H1 (cell line): ENCODE measurements at regions not wholly inside any gene's neighbourhood (a gene's known extent, or its start where the extent isn't known, plus 50 kb on each side); places are given as distances from the start of the nearest gene placed in this dataset.

ENCODE experiments used
- CTCF ChIA-PET: fragments of 300-600 bp; sonication (Branson Sonifier 250); formaldehyde crosslinking; loops from one replicate; lab custom pipeline; 2021; ENCODE audit not compliant: partially characterized antibody; lab: Charles Lee
- POLR2A ChIA-PET: fragments of 300-600 bp; sonication (Branson Sonifier 250); formaldehyde crosslinking; loops from one replicate; lab custom pipeline; 2021; ENCODE audit warnings: inconsistent platforms; ENCODE audit not compliant: partially characterized antibody; lab: Charles Lee
- DNase-seq, 2 experiments: peaks; one replicate each; pipeline versions ENCODE4 v3.0.0 to v3.0.0-alpha.2; 2010 to 2022; ENCODE audit warnings: low spot score in 2 of 2, low read depth in 1 of 2, mixed read lengths in 1 of 2
- FAIRE-seq: peaks from 2 replicates; lab custom pipeline; 2011; peaks lifted over from hg19 to GRCh38; lab: Jason Lieb, UNC
- H2AFZ ChIP-seq: 2 replicates; pipeline ENCODE4 v1.8.1; 2012; ENCODE audit warnings: low read length, inconsistent platforms
- H2AK5ac ChIP-seq: 2 replicates; pipeline ENCODE4 v1.6.1; 2013; ENCODE audit warnings: low read depth, low read length
- H2BK120ac ChIP-seq: replicated peaks from 2 replicates; pipeline ENCODE3; 2013; ENCODE audit warnings: low read depth, low read length, inconsistent platforms
- H2BK12ac ChIP-seq: 2 replicates; pipeline ENCODE4 v1.6.1; 2013; ENCODE audit warnings: low read depth, low read length
- H2BK15ac ChIP-seq: 2 replicates; pipeline ENCODE4 v1.6.1; 2013; ENCODE audit warnings: low read length
- H2BK20ac ChIP-seq: 2 replicates; pipeline ENCODE4 v1.6.1; 2013; ENCODE audit warnings: low read length
- H2BK5ac ChIP-seq: 2 replicates; pipeline ENCODE4 v1.6.1; 2013; ENCODE audit warnings: low read depth, low read length
- H3K14ac ChIP-seq: 2 replicates; pipeline ENCODE4 v1.6.1; 2013; ENCODE audit warnings: inconsistent platforms; ENCODE audit not compliant: insufficient read length
- H3K18ac ChIP-seq: 2 replicates; pipeline ENCODE4 v1.6.1; 2013; ENCODE audit warnings: low read length; ENCODE audit errors: extremely low read depth
- H3K23ac ChIP-seq: 2 replicates; pipeline ENCODE4 v1.6.1; 2013; ENCODE audit warnings: inconsistent platforms; ENCODE audit not compliant: insufficient read length
- H3K23me2 ChIP-seq: 2 replicates; pipeline ENCODE4 v1.6.1; 2013; ENCODE audit warnings: low read depth, low read length
- H3K27ac ChIP-seq: 2 replicates; pipeline ENCODE4 v1.6.1; 2011; ENCODE audit warnings: low read depth, low read length, inconsistent platforms
- H3K27me3 ChIP-seq, 4 experiments: replicated peaks in 1 of 4; 1 replicate in 1 of 4; 2 replicates in 3 of 4; pipeline versions ENCODE4 v1.6.1 to v1.8.1; 2011 to 2013; ENCODE audit warnings: low read length in 3 of 4, mild to moderate bottlenecking in 3 of 4, inconsistent platforms in 2 of 4, mixed read lengths in 2 of 4, moderate library complexity in 1 of 4; ENCODE audit not compliant: control insufficient read depth in 3 of 4, insufficient read depth in 3 of 4; ENCODE audit errors: extremely low read depth in 1 of 4
- H3K36me3 ChIP-seq, 4 experiments: 2 replicates each; pipeline versions ENCODE4 v1.6.1 to v1.8.1; 2011 to 2013; ENCODE audit warnings: mild to moderate bottlenecking in 4 of 4, low read length in 3 of 4, moderate library complexity in 2 of 4, control low read depth in 1 of 4, inconsistent platforms in 1 of 4; ENCODE audit not compliant: insufficient read depth in 4 of 4, control insufficient read depth in 2 of 4
- H3K4ac ChIP-seq: replicated peaks from 2 replicates; pipeline ENCODE3; 2013; ENCODE audit warnings: low read length, low read depth, mixed read lengths, inconsistent platforms; ENCODE audit not compliant: insufficient read length
- H3K4me1 ChIP-seq, 4 experiments: replicated peaks in 1 of 4; 1 replicate in 1 of 4; 2 replicates in 3 of 4; pipeline versions ENCODE4 v1.6.1 to v1.8.1; 2011 to 2013; ENCODE audit warnings: low read length in 3 of 4, inconsistent platforms in 2 of 4, mixed read lengths in 1 of 4; ENCODE audit not compliant: insufficient read depth in 4 of 4, control insufficient read depth in 3 of 4
- H3K4me2 ChIP-seq, 2 experiments: 2 replicates each; pipeline versions ENCODE4 v1.6.1 to v1.8.1; 2011 to 2013; ENCODE audit warnings: low read depth in 2 of 2, low read length in 2 of 2, control low read depth in 1 of 2, inconsistent platforms in 1 of 2, mild to moderate bottlenecking in 1 of 2; ENCODE audit not compliant: insufficient read depth in 1 of 2
- H3K4me3 ChIP-seq, 4 experiments: fragments of 200-600, 300-600 bp in 1 of 4; sonication (generic), shearing (Covaris generic), sonication (Bioruptor Twin) in 1 of 4; 2 replicates each; pipeline versions ENCODE4 v1.5.1 to v1.8.1; 2011 to 2016; ENCODE audit warnings: low read length in 4 of 4, low read depth in 3 of 4, control low read depth in 2 of 4, inconsistent platforms in 2 of 4, mild to moderate bottlenecking in 2 of 4, mixed read lengths in 1 of 4, moderate library complexity in 1 of 4; ENCODE audit not compliant: insufficient read depth in 2 of 4; ENCODE audit errors: extremely low read depth in 1 of 4
- H3K56ac ChIP-seq: replicated peaks from 2 replicates; pipeline ENCODE3; 2013; ENCODE audit warnings: low read depth, mild to moderate bottlenecking, mixed read lengths, low read length, inconsistent platforms; ENCODE audit not compliant: insufficient read length
- H3K79me1 ChIP-seq: 2 replicates; pipeline ENCODE4 v1.6.1; 2013; ENCODE audit warnings: low read depth, low read length, control low read depth
- H3K79me2 ChIP-seq, 2 experiments: 2 replicates each; pipeline versions ENCODE4 v1.6.1 to v1.8.1; 2012 to 2013; ENCODE audit warnings: low read length in 2 of 2, mild to moderate bottlenecking in 2 of 2, inconsistent platforms in 1 of 2; ENCODE audit not compliant: insufficient read depth in 2 of 2, control insufficient read depth in 1 of 2
- H3K9ac ChIP-seq, 4 experiments: replicated peaks in 1 of 4; 1 replicate in 1 of 4; 2 replicates in 3 of 4; pipeline versions ENCODE4 v1.6.1 to v1.8.1; 2011 to 2013; ENCODE audit warnings: low read depth in 3 of 4, low read length in 3 of 4, control low read depth in 2 of 4, mild to moderate bottlenecking in 2 of 4, moderate library complexity in 2 of 4, inconsistent platforms in 1 of 4; ENCODE audit errors: extremely low read depth in 1 of 4
- H3K9me3 ChIP-seq, 2 experiments: 2 replicates each; pipeline versions ENCODE4 v1.6.1 to v1.8.1; 2012 to 2013; ENCODE audit warnings: mild to moderate bottlenecking in 2 of 2, moderate library complexity in 2 of 2, control low read depth in 1 of 2, inconsistent platforms in 1 of 2, low read depth in 1 of 2, low read length in 1 of 2, mixed read lengths in 1 of 2; ENCODE audit not compliant: insufficient read depth in 2 of 2
- H4K20me1 ChIP-seq, 2 experiments: replicated peaks in 1 of 2; 2 replicates each; pipeline versions ENCODE3 to v1.8.1; 2011 to 2013; ENCODE audit warnings: inconsistent platforms in 2 of 2, low read length in 2 of 2, mild to moderate bottlenecking in 1 of 2; ENCODE audit not compliant: insufficient read depth in 2 of 2, control insufficient read depth in 1 of 2
- H4K5ac ChIP-seq: 2 replicates; pipeline ENCODE4 v1.6.1; 2013; ENCODE audit warnings: low read length, low read depth, mixed read lengths, inconsistent platforms; ENCODE audit not compliant: insufficient read length
- H4K8ac ChIP-seq: 2 replicates; pipeline ENCODE4 v1.8.0; 2013; ENCODE audit warnings: mild to moderate bottlenecking, moderate library complexity, low read length, inconsistent platforms; ENCODE audit not compliant: insufficient read depth; ENCODE audit errors: extremely low read depth
- H4K91ac ChIP-seq: replicated peaks from 2 replicates; pipeline ENCODE3; 2013; ENCODE audit warnings: low read length, mixed read lengths, inconsistent platforms; ENCODE audit not compliant: insufficient read length
- SIX5 ChIP-seq: IDR thresholded peaks from 2 replicates; pipeline ENCODE4 v1.6.1; 2011; ENCODE audit warnings: mild to moderate bottlenecking, low read depth, low read length
- TAF7 ChIP-seq: optimal IDR thresholded peaks from 2 replicates; pipeline ENCODE3; 2011; ENCODE audit warnings: low read depth, mild to moderate bottlenecking, inconsistent platforms, low read length, moderate library complexity, borderline replicate concordance
- WGBS, 2 experiments: shearing (Covaris generic) in 1 of 2; methylation state at CpG; one replicate each; pipeline versions ENCODE4 v1.1.6 to v1.1.7; 2013 to 2015; ENCODE audit warnings: low lambda C conversion rate in 2 of 2, mixed read lengths in 2 of 2, inconsistent platforms in 1 of 2, low coverage in 1 of 2, missing lambda C conversion rate in 1 of 2; ENCODE audit not compliant: insufficient replicate concordance in 2 of 2, insufficient coverage in 1 of 2, insufficient read length in 1 of 2; ENCODE audit errors: extremely low coverage in 1 of 2, missing lambda C conversion rate in 1 of 2; 5-methylcytosine and 5-hydroxymethylcytosine counted together

GRCh38 chr6:113394216-113394615 is 462.9 kb upstream of the MARCKS start:
- H3K9ac ChIP-seq = no peak overlapping the region
- POLR2A ChIA-PET = no interaction called here
- TF ChIP-seq TAF7 = no peak
- no peak for TF ChIP-seq SIX5

More at GRCh38 chr6:113394216-113394615, 462.9 kb upstream of the MARCKS start:
- H4K91ac ChIP-seq = no peak overlapping the region
- H2BK15ac ChIP-seq = no peak overlapping the region
- H3K4me1 ChIP-seq = no peaks in the 10 kb centered on the region; a peak in 1 of 7 replicates
- no peak overlapping the region for H2BK12ac ChIP-seq
- no peak overlapping the region for H2AK5ac ChIP-seq
- no peak overlapping the region for H3K23ac ChIP-seq
- H3K18ac ChIP-seq = no peak overlapping the region
- H2BK120ac ChIP-seq = no peak overlapping the region
- H3K9me3 ChIP-seq = no peaks in the 10 kb centered on the region
- 81% methylated on average over 4 of the region's 4 CpGs; no CpG with 5 or more reads in 1 of the 2 experiments for WGBS, 2 experiments
- H4K20me1 ChIP-seq = no peaks in the 10 kb centered on the region
- no peaks in the 10 kb centered on the region for H3K27me3 ChIP-seq
- H4K5ac ChIP-seq = no peak overlapping the region
- no peaks in the 10 kb centered on the region for H3K23me2 ChIP-seq
- no peak overlapping the region for H3K56ac ChIP-seq
- no peak overlapping the region for H3K4ac ChIP-seq
- CTCF ChIA-PET = no interaction called here
- no peak overlapping the region for H3K4me3 ChIP-seq
- no peak overlapping the region for H4K8ac ChIP-seq
- H3K36me3 ChIP-seq = no peaks in the 10 kb centered on the region
- H2AFZ ChIP-seq = no peak overlapping the region
- no peak overlapping the region for H3K27ac ChIP-seq
- H2BK5ac ChIP-seq = no peak overlapping the region
- FAIRE-seq (no peak), DNase-seq (no peak)
- no peak overlapping the region for H2BK20ac ChIP-seq
- H3K14ac ChIP-seq = no peak overlapping the region
- H3K79me1 ChIP-seq = no peaks in the 10 kb centered on the region
- H3K4me2 ChIP-seq = no peak overlapping the region
- no peaks in the 10 kb centered on the region for H3K79me2 ChIP-seq
